Activated T-cell treated with anti-CD3 and anti-CD28 coated beads for 4 hours (primary cell): ENCODE measurements at regions not wholly inside any gene's neighbourhood (a gene's known extent, or its start where the extent isn't known, plus 50 kb on each side); places are given as distances from the start of the nearest gene placed in this dataset.
"Not testable (repeated sequence)": the region's sequence is repeated elsewhere in the genome, so short reads cannot be mapped to it uniquely, and the experiment has no call there.

Experiments
- DNase-seq: peaks from one replicate; pipeline ENCODE4 v3.0.0-alpha.2; 2020

- no peak for DNase-seq
Measured at GRCh38 chr10:29784175-29784773, 149.5 kb upstream of the SVIL start.

GRCh38 chr10:29783201-29783947 lies 148.6 kb upstream of the SVIL start:
- DNase-seq: no peak

- no peak for DNase-seq
Measured at GRCh38 chr10:29780639-29781038, 145.9 kb upstream of the SVIL start.

GRCh38 chr10:29780096-29780495 lies 145.3 kb upstream of the SVIL start:
- DNase-seq: no peak

GRCh38 chr10:29776246-29776645 lies 141.5 kb upstream of the SVIL start:
- no peak for DNase-seq

GRCh38 chr10:29774475-29774874 lies 139.7 kb upstream of the SVIL start:
- DNase-seq: no peak

GRCh38 chr10:29773675-29774091 lies 138.9 kb upstream of the SVIL start:
- DNase-seq: no peak

- DNase-seq: no peak
Measured at GRCh38 chr10:29772403-29772802, 137.6 kb upstream of the SVIL start.

GRCh38 chr10:29771376-29771775 lies 136.6 kb upstream of the SVIL start:
- no peak for DNase-seq

- not testable (repeated sequence) for DNase-seq
Measured at GRCh38 chr10:29769277-29769676, 134.5 kb upstream of the SVIL start.

- DNase-seq: no peak
Measured at GRCh38 chr10:29767968-29768367, 133.2 kb upstream of the SVIL start.

- DNase-seq: no peak
Measured at GRCh38 chr10:29766753-29767152, 132.0 kb upstream of the SVIL start.

GRCh38 chr10:29765330-29765729 lies 130.6 kb upstream of the SVIL start:
- DNase-seq: no peak

GRCh38 chr10:29763396-29763795 lies 128.6 kb upstream of the SVIL start:
- no peak for DNase-seq

GRCh38 chr10:29761916-29762315 lies 127.1 kb upstream of the SVIL start:
- no peak for DNase-seq

GRCh38 chr10:29760138-29760900 lies 125.5 kb upstream of the SVIL start:
- no peak for DNase-seq

GRCh38 chr10:29757551-29758297 lies 123.0 kb upstream of the SVIL start:
- DNase-seq: no peak

- DNase-seq: no peak
Measured at GRCh38 chr10:29756451-29756850, 121.7 kb upstream of the SVIL start.

GRCh38 chr10:29753283-29753682 lies 118.5 kb upstream of the SVIL start:
- DNase-seq: no peak

- no peak for DNase-seq
Measured at GRCh38 chr10:29751684-29752083, 116.9 kb upstream of the SVIL start.

GRCh38 chr10:29751240-29751639 lies 116.5 kb upstream of the SVIL start:
- no peak for DNase-seq

- DNase-seq: no peak
Measured at GRCh38 chr10:29749150-29749549, 114.4 kb upstream of the SVIL start.

GRCh38 chr10:29748109-29748650 lies 113.4 kb upstream of the SVIL start:
- no peak for DNase-seq
